ENCODE measurements at regions not wholly inside any gene's neighbourhood (a gene's known extent, or its start where the extent isn't known, plus 50 kb on each side); places are given as distances from the start of the nearest gene placed in this dataset.

GRCh38 chr17:6244796-6245195 is 174.6 kb downstream of the WSCD1 start:
- TF ChIP-seq CTCF (IDR thresholded peaks at IDR 0.05) (no peak), POLR2A (IDR thresholded peaks at IDR 0.05) (no peak)

All from stomach (tissue), 4 donors.